Pancreas (tissue), 10 donors: ENCODE measurements at regions not wholly inside any gene's neighbourhood (a gene's known extent, or its start where the extent isn't known, plus 50 kb on each side); places are given as distances from the start of the nearest gene placed in this dataset.

Experiments
- ATAC-seq, 4 donors: fragments of 200-7000 bp; cut with Tn5 transposase; one replicate each; pipeline versions ENCODE4 v1.8.0 to v1.9.1; 2020; ENCODE audit warnings: mild to moderate bottlenecking in 4 of 4, moderate library complexity in 4 of 4
- DNase-seq, 6 donors: peaks; one replicate each; pipeline ENCODE4 v3.0.0-alpha.2; 2020
- FAIRE-seq: peaks from 2 replicates; lab custom pipeline; 2012; peaks lifted over from hg19 to GRCh38; lab: Jason Lieb, UNC
- H3K27ac ChIP-seq, 4 donors: fragments of 200-600 bp; sonication (generic); 1 replicate in 3 of 4; 2 replicates in 1 of 4; pipeline versions ENCODE4 v1.5.0 to v1.8.0; 2020
- H3K27me3 ChIP-seq, 4 donors: fragments of 200-600 bp; one replicate each; pipeline ENCODE4 v1.8.0; 2021
- H3K36me3 ChIP-seq, 3 donors: fragments of 200-600 bp; sonication (generic) in 1 of 3; one replicate each; pipeline versions ENCODE4 v1.5.0 to v1.8.0; 2020 to 2021
- H3K4me1 ChIP-seq, 3 donors: fragments of 200-600 bp; one replicate each; pipeline ENCODE4 v1.8.0; 2021
- H3K4me3 ChIP-seq, 4 donors: fragments of 200-600 bp; sonication (generic) in 2 of 4; one replicate each; pipeline versions ENCODE4 v1.5.0 to v1.8.0; 2020 to 2021
- H3K9me3 ChIP-seq, 4 donors: fragments of 200-600 bp; one replicate each; pipeline ENCODE4 v1.8.0; 2021
- WGBS, 2 donors: extraction: QIAGEN DNeasy Blood & Tissue Kit; methylation state at CpG; one replicate each; pipeline ENCODE4 v1.1.7; 2013; 5-methylcytosine and 5-hydroxymethylcytosine counted together
- intact Hi-C, 3 donors: fragments of 100-400 bp; cut with DNase I; formaldehyde crosslinking; loops; one replicate each; pipeline versions ENCODE4 v1.11.1 to v1.14.2; 2022
- TF ChIP-seq, protein P1 (sequence below), 4 donors: fragments of 200-600 bp; sonication (generic) in 3 of 4; IDR thresholded peaks; one replicate each; pipeline versions ENCODE4 v1.5.0 to v1.8.0; 2021; ENCODE audit warnings: antibody characterized with exemption in 4 of 4
- donor health status: healthy with polysubstance abuse.
- donor health status: DM: no; HTN: no; CAD: no; lungs with moderate emphysema.
- donor health status: DM: no; HTN: no; CAD: no.
- donor health status: control.
- donor health status: control.
- donor health status: Bipolar disorder and iron deficiency.
- donor health status: DM: yes; HTN: yes; CAD: no.
- donor health status: DM: no; HTN: no; CAD: no.
- donor health status: DM: no; HTN: no; CAD: no.
- donor health status: DM: yes; HTN: yes; CAD: no.

DNA sequence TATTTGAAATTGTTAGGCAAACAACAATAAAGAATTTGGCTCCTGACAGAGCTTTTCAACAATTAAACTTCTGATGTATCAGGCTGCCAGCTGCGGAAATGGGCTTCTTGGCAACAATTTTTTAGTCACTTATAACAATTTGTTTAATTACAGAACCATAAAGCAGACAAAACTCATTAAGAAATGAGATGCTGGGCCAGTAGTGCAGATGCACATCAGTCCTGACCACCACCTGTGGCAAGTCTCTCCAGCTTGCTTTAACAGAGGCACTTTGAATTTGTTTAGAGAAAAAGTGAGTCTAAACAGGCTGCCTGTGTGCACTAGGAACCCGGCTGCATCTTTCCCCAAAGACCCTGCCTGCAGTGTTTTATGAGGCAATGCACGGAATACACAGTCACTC, 1124.4 kb downstream of the NXPH1 start:
- TF ChIP-seq, protein P1, sequence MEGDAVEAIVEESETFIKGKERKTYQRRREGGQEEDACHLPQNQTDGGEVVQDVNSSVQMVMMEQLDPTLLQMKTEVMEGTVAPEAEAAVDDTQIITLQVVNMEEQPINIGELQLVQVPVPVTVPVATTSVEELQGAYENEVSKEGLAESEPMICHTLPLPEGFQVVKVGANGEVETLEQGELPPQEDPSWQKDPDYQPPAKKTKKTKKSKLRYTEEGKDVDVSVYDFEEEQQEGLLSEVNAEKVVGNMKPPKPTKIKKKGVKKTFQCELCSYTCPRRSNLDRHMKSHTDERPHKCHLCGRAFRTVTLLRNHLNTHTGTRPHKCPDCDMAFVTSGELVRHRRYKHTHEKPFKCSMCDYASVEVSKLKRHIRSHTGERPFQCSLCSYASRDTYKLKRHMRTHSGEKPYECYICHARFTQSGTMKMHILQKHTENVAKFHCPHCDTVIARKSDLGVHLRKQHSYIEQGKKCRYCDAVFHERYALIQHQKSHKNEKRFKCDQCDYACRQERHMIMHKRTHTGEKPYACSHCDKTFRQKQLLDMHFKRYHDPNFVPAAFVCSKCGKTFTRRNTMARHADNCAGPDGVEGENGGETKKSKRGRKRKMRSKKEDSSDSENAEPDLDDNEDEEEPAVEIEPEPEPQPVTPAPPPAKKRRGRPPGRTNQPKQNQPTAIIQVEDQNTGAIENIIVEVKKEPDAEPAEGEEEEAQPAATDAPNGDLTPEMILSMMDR (IDR thresholded peaks at IDR 0.05): no peak
- H3K27me3 ChIP-seq: no peaks in the 10 kb centered on the region
- FAIRE-seq (no peak), DNase-seq (no peak), ATAC-seq (no peak)
- intact Hi-C loops: no loop called here
- no peaks in the 10 kb centered on the region for H3K36me3 ChIP-seq
- H3K27ac ChIP-seq: no peak overlapping the region
- no peaks in the 10 kb centered on the region for H3K4me1 ChIP-seq
- WGBS, 2 donors: 21 to 24% methylated on average over 3 of the region's 3 CpGs
- no peaks in the 10 kb centered on the region for H3K9me3 ChIP-seq
- no peak overlapping the region for H3K4me3 ChIP-seq

DNA sequence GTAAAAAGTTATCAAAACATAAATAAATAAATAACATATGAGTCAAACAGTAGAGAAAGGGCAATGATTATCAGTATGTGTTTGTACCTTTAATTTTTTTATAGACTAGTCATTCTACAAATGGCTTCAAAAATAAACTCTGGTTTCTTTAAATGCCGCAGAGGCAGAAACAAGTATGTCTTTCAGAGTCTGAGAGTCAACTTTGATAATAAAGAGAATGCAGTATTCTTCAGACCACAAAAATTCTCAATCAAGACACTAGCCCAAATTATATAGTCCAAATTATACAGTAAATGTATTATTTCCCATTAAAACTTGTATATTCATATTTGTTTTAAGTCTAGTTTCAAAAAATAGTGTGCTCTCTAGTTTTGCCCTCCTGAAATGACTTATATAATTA, 1142.3 kb downstream of the NXPH1 start:
- ATAC-seq (no peak), DNase-seq (no peak), FAIRE-seq (no peak)
- intact Hi-C loops: no loop called here
- TF ChIP-seq, protein P1 (IDR thresholded peaks at IDR 0.05): no peak
- Histone ChIP-seq H3K27me3 (no peaks in the 10 kb centered on the region), H3K27ac (no peak overlapping the region), H3K9me3 (no peaks in the 10 kb centered on the region), H3K36me3 (no peaks in the 10 kb centered on the region), H3K4me1 (no peaks in the 10 kb centered on the region), H3K4me3 (no peak overlapping the region)
- WGBS, 2 donors: 57 to 75% methylated on average over 1 of the region's 1 CpG

DNA sequence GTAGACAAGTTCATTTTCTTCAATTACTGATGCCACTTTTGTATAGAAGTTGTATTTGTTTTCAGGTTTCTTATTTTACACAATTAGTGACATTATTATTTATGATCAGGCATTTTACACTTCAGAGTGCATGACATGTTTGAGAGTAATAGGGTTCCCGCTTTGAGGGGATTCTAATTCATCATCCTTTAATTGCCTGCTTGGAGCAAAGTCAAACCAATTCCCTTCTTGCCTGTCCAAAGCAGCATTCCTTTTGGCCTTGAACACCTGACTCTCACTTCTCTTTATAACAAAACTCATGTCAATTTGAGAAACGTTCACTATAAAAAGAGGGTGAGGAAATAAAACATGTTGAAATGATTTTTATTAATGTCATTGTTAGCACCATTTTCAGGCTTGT, 1149.4 kb downstream of the NXPH1 start:
- Histone ChIP-seq H3K4me3 (no peak overlapping the region), H3K4me1 (no peaks in the 10 kb centered on the region), H3K9me3 (no peaks in the 10 kb centered on the region), H3K27me3 (peaks cover 0 to 5% (median 0%) of the 10 kb centered on the region in 4 donors), H3K36me3 (no peaks in the 10 kb centered on the region), H3K27ac (no peak overlapping the region)
- no peak for DNase-seq
- TF ChIP-seq, protein P1 (IDR thresholded peaks at IDR 0.05): no peak
- 5% methylated on average over 2 of the region's 2 CpGs for WGBS, 2 donors
- intact Hi-C loops: no loop called here
- ATAC-seq: no peak
- FAIRE-seq: no peak

DNA sequence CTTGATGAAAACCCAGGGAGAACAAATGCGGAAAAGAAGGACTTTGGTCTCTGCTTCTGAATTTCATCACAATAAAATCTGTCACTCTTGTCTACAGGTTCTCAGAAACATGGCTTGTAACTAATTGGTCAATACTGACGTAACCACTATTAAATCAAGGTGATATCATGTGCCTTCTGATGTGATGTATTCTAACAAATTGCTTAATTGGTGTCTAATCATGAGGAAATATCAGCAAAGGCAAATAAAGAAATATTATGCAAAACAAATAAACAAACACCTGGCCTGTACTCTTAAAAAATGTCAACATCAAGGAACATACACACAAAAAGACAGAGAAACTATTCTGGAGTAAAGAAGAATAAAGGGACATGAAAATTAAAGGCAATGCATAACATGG, 1165.0 kb downstream of the NXPH1 start:
- Histone ChIP-seq H3K4me3 (no peak overlapping the region), H3K27me3 (no peaks in the 10 kb centered on the region), H3K27ac (no peak overlapping the region), H3K9me3 (no peaks in the 10 kb centered on the region), H3K36me3 (no peaks in the 10 kb centered on the region), H3K4me1 (no peaks in the 10 kb centered on the region)
- ATAC-seq: no peak
- intact Hi-C loops: no loop called here
- no peak for FAIRE-seq
- WGBS, 2 donors: 45 to 53% methylated on average over 2 of the region's 2 CpGs
- TF ChIP-seq, protein P1 (IDR thresholded peaks at IDR 0.05): no peak
- DNase-seq: no peak

DNA sequence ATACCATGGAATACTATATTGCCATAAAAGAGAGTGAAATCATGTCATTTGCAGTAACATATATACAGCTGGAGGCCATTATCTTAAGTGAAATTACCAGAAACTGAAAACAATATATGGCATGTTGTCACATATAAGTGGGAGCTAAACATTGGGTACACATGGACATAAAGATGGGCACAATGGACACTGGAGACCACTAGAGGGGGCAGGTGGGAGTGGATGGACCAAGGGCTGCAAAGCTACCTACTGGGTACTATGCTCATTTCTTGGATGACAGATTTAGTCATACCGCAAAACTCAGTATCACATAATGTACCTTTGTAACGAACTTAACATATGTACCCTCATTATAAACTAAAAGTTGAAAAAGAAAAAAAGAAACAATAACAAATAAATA, 1167.6 kb downstream of the NXPH1 start:
- DNase-seq (no peak), ATAC-seq (no peak), FAIRE-seq (no peak)
- no peaks in the 10 kb centered on the region for H3K27me3 ChIP-seq
- WGBS, 2 donors: 74 to 88% methylated on average over 2 of the region's 2 CpGs
- intact Hi-C loops: no loop called here
- H3K36me3 ChIP-seq: no peaks in the 10 kb centered on the region
- no peaks in the 10 kb centered on the region for H3K4me1 ChIP-seq
- no peak overlapping the region for H3K4me3 ChIP-seq
- H3K9me3 ChIP-seq: no peaks in the 10 kb centered on the region
- H3K27ac ChIP-seq: no peak overlapping the region
- TF ChIP-seq, protein P1 (IDR thresholded peaks at IDR 0.05): no peak
